Activated CD4-positive, alpha-beta memory T cell treated with anti-CD3 and anti-CD28 coated beads for 36 hours (primary cell): ENCODE measurements at regions not wholly inside any gene's neighbourhood (a gene's known extent, or its start where the extent isn't known, plus 50 kb on each side); places are given as distances from the start of the nearest gene placed in this dataset.
"Not testable (repeated sequence)": the region's sequence is repeated elsewhere in the genome, so short reads cannot be mapped to it uniquely, and the experiment has no call there.

Experiments
- CTCF ChIA-PET: fragments of 350-600 bp; sonication (Branson Sonifier 250); formaldehyde crosslinking; loops from one replicate; lab custom pipeline; 2021; ENCODE audit warnings: antibody characterized with exemption, inconsistent platforms; lab: Charles Lee
- POLR2A ChIA-PET: fragments of 350-600 bp; sonication (Branson Sonifier 250); formaldehyde crosslinking; loops from one replicate; lab custom pipeline; 2021; ENCODE audit warnings: antibody characterized with exemption; lab: Charles Lee
- DNase-seq: peaks from one replicate; pipeline ENCODE4 v3.0.0-alpha.2; 2020
- H3K27ac Mint-ChIP-seq: one replicate; pipeline ENCODE4 v1.8.0; 2021; ENCODE audit warnings: mixed read lengths
- H3K27me3 Mint-ChIP-seq: one replicate; pipeline ENCODE4 v1.8.0; 2021; ENCODE audit warnings: mixed read lengths
- H3K36me3 Mint-ChIP-seq: one replicate; pipeline ENCODE4 v1.8.0; 2021; ENCODE audit warnings: mixed read lengths
- H3K4me1 Mint-ChIP-seq: one replicate; pipeline ENCODE4 v1.8.0; 2021; ENCODE audit warnings: low read depth, mixed read lengths
- H3K4me3 Mint-ChIP-seq: one replicate; pipeline ENCODE4 v1.8.0; 2021; ENCODE audit warnings: mild to moderate bottlenecking, mixed read lengths
- H3K9me3 Mint-ChIP-seq: one replicate; pipeline ENCODE4 v1.8.0; 2021; ENCODE audit warnings: mixed read lengths
- intact Hi-C: fragments of 100-400 bp; cut with micrococcal nuclease; formaldehyde crosslinking; loops from one replicate; pipeline ENCODE4 v1.15.1; 2023

DNA sequence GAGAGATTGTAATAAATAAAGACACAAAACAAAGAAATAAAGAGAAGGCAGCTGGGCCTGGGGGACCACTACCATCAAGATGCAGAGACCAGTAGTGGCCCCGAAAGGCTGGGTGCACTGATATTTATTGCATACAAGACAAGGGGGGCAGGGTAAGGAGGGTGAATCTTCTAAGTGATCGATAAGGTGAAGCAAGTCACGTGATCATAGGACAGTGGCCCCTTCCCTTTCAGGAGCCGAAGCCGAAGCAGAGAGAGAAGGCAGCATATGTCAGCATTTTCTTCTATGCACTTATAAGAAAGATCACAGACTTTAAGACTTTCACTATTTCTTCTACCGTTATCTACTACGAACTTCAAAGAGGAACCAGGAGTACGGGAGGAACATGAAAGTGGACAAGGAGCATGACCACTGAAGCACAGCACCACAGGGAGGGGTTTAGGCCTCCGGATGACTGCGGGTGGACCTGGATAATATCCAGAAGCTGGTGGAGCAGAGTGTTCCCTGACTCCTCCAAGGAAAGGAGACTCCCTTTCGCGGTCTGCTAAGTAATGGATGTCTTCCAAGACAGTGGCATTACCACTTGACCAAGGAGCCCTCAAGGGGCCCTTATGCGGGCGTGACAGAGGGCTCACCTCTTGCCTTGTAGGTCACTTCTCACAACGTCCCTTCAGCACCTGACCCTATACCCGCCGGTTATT lies 126.4 kb downstream of the RBM46 start:
- DNase-seq, POLR2A ChIA-PET: not testable (repeated sequence)

DNA sequence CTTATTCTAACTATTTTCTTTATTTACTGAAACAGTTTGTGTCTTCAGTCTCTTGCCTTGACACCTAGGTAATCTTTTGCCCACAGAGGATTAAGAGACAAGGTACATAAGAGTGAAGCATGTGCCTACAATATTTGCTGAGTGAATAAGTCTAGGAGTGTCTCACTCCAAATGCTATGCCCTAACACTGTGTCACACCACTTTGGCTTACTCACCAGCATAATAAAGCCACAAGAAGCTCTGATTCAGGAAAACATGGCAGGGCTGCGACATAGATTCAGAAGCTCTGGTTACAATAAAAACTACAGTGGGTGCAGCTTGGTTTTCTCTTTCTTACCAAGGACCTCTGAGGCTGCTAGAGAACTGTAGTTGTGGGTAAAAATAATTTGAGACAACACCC lies 127.1 kb downstream of the RBM46 start:
- no peaks in the 10 kb centered on the region for H3K4me1 Mint-ChIP-seq
- no peak overlapping the region for H3K4me3 Mint-ChIP-seq
- DNase-seq, result no peak
- no peak overlapping the region for H3K27ac Mint-ChIP-seq
- CTCF ChIA-PET, result no interaction called here
- no peaks in the 10 kb centered on the region for H3K9me3 Mint-ChIP-seq
- no peaks in the 10 kb centered on the region for H3K27me3 Mint-ChIP-seq
- intact Hi-C loops, result no loop called here
- no peaks in the 10 kb centered on the region for H3K36me3 Mint-ChIP-seq
- POLR2A ChIA-PET, result no interaction called here

More for the DNA sequence above, 126.4 kb downstream of the RBM46 start:
- H3K27ac Mint-ChIP-seq, H3K9me3 Mint-ChIP-seq, H3K4me1 Mint-ChIP-seq, H3K4me3 Mint-ChIP-seq, intact Hi-C loops, H3K36me3 Mint-ChIP-seq, H3K27me3 Mint-ChIP-seq, CTCF ChIA-PET: not testable (repeated sequence)

DNA sequence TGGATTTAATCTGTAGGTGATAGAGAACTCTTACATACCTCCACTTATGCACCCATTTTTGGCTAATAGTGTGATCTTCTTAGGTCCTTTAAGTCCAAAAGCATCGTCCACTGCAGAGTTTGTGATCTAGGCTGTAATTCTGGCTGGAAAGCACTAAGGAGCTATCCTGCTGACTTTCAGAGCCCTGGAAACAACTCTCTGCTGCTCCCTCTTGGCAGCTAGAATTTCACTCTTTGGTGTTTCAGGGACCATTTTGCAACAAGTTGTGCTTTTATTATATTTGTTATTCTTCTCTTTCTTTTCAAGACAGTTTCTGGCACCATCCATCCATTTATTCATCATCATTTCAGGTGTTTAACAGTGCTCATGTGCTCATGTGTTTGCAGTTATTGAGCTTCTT lies 130.0 kb downstream of the RBM46 start:
- no peak overlapping the region for H3K27ac Mint-ChIP-seq
- H3K27me3 Mint-ChIP-seq, result no peaks in the 10 kb centered on the region
- intact Hi-C loops, result no loop called here
- ChIA-PET CTCF (no interaction called here), POLR2A (no interaction called here)
- DNase-seq, result no peak
- no peak overlapping the region for H3K4me3 Mint-ChIP-seq
- H3K9me3 Mint-ChIP-seq, result no peaks in the 10 kb centered on the region
- H3K4me1 Mint-ChIP-seq, result no peaks in the 10 kb centered on the region
- H3K36me3 Mint-ChIP-seq, result no peaks in the 10 kb centered on the region

DNA sequence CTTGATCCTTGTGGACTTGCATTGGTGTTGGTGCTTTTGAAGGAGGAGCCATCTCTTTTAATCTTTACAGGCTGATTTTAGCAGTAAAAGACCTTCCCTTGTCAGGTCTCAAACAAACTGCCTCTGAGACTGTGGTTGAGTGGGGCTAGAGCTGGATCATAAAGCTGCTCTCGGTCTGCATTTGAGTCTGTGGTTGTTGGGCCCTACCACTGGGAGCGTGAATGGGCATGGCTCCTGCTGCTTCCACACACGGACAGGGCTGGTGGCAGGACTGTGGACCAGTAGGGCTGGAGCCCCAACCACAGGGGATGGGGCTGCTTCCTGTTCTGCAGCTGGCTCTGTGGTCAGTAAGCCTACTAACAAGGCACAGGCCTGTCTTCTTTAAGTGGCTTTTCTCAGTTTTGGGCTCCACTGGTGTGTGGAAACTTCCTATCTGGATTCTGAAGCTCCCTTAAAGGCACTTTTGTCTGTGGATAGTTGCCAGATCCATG lies 130.6 kb downstream of the RBM46 start:
- no peaks in the 10 kb centered on the region for H3K4me1 Mint-ChIP-seq
- ChIA-PET CTCF (no interaction called here), POLR2A (no interaction called here)
- no peak overlapping the region for H3K4me3 Mint-ChIP-seq
- intact Hi-C loops, result no loop called here
- no peaks in the 10 kb centered on the region for H3K36me3 Mint-ChIP-seq
- no peaks in the 10 kb centered on the region for H3K27me3 Mint-ChIP-seq
- DNase-seq, result no peak
- H3K27ac Mint-ChIP-seq, result no peak overlapping the region
- no peaks in the 10 kb centered on the region for H3K9me3 Mint-ChIP-seq

DNA sequence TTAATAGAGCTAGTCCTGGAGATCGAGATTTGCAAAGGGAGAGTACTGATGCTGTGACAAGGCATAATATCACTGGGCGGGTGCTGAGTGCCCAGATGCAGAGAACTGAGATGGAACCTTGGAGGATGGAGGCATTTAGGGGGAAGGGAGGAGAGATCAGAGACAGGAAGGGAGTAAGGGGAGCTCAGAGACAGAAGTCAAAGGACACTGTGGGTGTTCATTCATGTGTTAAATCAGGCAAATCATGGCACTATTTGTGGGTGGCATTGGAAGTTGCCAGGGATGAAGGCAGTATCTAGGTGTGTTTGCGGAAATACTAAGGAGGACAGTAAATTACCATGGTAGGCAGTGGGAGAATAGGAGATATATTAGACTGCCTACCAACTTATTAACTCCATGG lies 135.0 kb downstream of the RBM46 start:
- H3K27me3 Mint-ChIP-seq, result no peaks in the 10 kb centered on the region
- no peaks in the 10 kb centered on the region for H3K4me1 Mint-ChIP-seq
- no peaks in the 10 kb centered on the region for H3K9me3 Mint-ChIP-seq
- H3K36me3 Mint-ChIP-seq, result no peaks in the 10 kb centered on the region
- no peak overlapping the region for H3K4me3 Mint-ChIP-seq
- ChIA-PET POLR2A (no interaction called here), CTCF (no interaction called here)
- intact Hi-C loops, result no loop called here
- no peak for DNase-seq
- no peak overlapping the region for H3K27ac Mint-ChIP-seq

DNA sequence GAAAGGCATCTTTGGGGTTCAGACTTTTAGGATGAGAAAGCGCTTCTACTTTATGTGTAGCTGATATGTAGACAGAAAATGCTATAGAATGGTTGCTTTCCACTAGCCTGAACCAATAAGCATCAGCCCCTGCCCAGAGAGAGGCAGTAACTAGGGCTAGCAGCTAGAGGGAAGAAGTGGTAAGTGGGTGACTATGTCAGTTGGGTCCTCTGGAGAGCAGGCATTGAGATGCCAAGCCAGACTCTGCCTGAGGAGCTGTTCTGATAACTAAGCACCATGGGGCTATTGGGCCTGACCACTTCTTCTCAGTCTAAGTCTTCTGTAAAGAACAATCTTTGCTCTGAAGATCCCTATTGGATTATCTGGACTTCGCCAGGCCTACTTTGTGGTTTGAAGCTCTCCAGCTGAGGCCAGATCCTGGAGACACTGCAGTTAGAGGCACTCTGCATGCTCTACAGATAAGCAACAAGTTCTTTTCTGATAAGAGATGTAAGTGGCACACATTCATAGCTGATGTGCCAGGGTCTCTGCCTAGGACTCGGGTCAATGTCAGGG lies 146.1 kb downstream of the RBM46 start:
- peaks cover 14% of the 10 kb centered on the region for H3K9me3 Mint-ChIP-seq
- H3K36me3 Mint-ChIP-seq, result no peaks in the 10 kb centered on the region
- POLR2A ChIA-PET, result no interaction called here
- no peaks in the 10 kb centered on the region for H3K27me3 Mint-ChIP-seq
- DNase-seq, result no peak
- H3K4me3 Mint-ChIP-seq, result no peak overlapping the region
- intact Hi-C loops, result no loop called here
- CTCF ChIA-PET, result no interaction called here
- no peaks in the 10 kb centered on the region for H3K4me1 Mint-ChIP-seq
- H3K27ac Mint-ChIP-seq, result no peak overlapping the region

DNA sequence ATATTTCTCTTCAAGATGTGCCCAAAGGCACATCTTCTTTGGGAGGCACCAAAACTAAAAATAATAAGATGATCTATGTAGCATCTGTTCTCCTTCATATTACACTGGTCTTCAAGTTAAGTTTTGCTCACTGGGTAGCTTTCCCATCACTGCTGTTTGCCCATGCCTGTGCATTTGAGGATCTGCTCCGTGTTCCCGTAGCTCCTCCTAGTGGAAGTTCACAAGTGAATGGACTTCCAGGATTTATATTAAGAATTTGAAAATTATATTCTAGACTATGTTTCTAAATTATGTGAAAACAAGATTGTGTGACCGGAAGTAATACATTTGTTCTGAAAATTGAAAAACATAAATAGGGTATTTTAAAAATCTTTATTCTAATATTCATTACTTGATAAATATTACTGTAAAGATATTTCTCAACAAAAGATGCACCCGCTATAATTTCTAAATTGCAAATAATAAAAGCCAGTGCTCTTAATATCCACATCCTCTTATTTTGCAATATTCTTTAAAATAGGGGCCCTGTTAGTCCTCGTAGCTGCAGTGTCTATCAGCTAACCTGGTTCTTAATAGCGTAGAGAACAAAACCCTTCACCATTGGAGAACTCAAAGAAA lies 147.7 kb downstream of the RBM46 start:
- Mint-ChIP-seq H3K36me3 (no peaks in the 10 kb centered on the region), H3K27ac (no peak overlapping the region), H3K27me3 (no peaks in the 10 kb centered on the region), H3K4me3 (no peak overlapping the region), H3K4me1 (no peaks in the 10 kb centered on the region), H3K9me3 (peaks cover 23% of the 10 kb centered on the region)
- DNase-seq, result no peak
- ChIA-PET CTCF (interaction anchor here (0.7 kb wide), 1 partner anchor 551 kb away, joined by 3 read pairs; no protein-coding TSS in a partner anchor), POLR2A (no interaction called here)
- intact Hi-C loops, result no loop called here

DNA sequence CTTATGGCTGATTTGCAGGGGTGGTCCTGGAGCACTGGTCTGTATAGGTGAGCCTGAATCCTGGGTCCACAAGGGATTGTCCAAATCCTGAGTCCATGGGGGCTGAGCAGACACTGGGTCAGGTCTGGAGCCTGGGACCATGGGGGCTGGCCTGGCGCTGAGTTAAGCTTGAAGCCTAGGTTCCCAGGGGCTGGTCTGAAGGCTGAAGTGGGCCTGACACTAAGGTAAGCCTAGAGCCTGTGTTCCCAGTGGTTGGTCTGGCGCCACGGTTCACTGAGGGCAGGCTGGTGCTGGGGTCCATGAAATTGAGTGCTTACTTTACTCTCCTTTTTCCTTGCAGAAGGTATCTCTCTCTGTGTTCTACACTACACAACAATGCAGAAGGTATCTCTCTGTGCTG lies 155.8 kb downstream of the RBM46 start:
- Mint-ChIP-seq H3K36me3 (no peaks in the 10 kb centered on the region), H3K4me1 (no peaks in the 10 kb centered on the region), H3K9me3 (peaks cover 18% of the 10 kb centered on the region), H3K27me3 (peaks cover 2% of the 10 kb centered on the region), H3K4me3 (no peak overlapping the region), H3K27ac (no peak overlapping the region)
- ChIA-PET CTCF (no interaction called here), POLR2A (no interaction called here)
- intact Hi-C loops, result no loop called here
- DNase-seq, result no peak

GRCh38 chr4:154939851-154940250 lies 158.8 kb downstream of the RBM46 start:
- Mint-ChIP-seq H3K4me1 (no peaks in the 10 kb centered on the region), H3K4me3 (no peak overlapping the region), H3K9me3 (peaks cover 6% of the 10 kb centered on the region), H3K27me3 (peaks cover 2% of the 10 kb centered on the region), H3K36me3 (no peaks in the 10 kb centered on the region), H3K27ac (no peak overlapping the region)
- intact Hi-C loops, result no loop called here
- CTCF ChIA-PET, result no interaction called here
- POLR2A ChIA-PET, result no interaction called here
- no peak for DNase-seq

DNA sequence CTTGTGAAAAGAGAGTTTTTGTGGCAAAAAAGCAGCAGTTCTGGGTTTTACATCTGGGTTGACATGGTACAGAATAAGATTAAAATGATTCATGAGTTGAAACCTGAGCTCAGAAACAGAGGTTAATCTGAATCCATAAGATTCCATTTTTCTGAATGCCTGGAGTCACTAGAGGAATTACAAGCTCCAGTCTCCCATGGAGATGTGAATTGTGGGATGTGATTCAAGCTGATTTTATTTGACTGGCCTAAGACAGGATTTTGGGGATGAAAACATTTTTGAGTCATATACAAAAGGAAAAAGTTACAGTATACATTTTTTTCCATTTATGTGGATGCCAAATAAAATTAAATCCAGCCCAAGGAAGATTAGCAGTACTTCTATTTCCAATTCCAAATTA lies 161.1 kb downstream of the RBM46 start:
- H3K4me3 Mint-ChIP-seq, result no peak overlapping the region

DNA sequence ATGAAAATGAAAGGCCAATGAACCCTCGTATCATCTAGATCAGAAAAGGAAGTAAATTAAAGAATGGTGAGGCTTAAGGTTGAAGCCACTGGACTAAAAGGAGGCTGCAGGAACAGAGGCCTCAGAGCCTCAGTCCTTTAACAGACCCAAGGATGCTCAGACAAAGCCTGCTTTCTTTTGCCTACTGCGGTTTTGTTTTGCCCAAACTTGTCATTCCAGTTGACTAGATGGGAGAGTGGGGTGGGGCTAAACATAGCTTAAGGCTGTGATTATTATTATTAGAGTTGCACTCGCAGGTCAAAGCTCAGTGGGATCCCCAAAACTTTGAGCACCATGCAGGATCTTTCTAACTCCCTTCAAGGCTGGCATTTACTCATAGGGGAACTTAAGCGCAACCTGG lies 163.9 kb downstream of the RBM46 start:
- H3K27me3 Mint-ChIP-seq, result no peaks in the 10 kb centered on the region
- ChIA-PET CTCF (no interaction called here), POLR2A (no interaction called here)
- no peaks in the 10 kb centered on the region for H3K36me3 Mint-ChIP-seq
- H3K4me3 Mint-ChIP-seq, result no peak overlapping the region
- H3K9me3 Mint-ChIP-seq, result peaks cover 1% of the 10 kb centered on the region
- no peak for DNase-seq
- H3K27ac Mint-ChIP-seq, result no peak overlapping the region
- intact Hi-C loops, result no loop called here
- no peaks in the 10 kb centered on the region for H3K4me1 Mint-ChIP-seq

More for the DNA sequence above, 161.1 kb downstream of the RBM46 start:
- intact Hi-C loops, result no loop called here
- H3K4me1 Mint-ChIP-seq, result no peaks in the 10 kb centered on the region
- ChIA-PET CTCF (no interaction called here), POLR2A (no interaction called here)
- DNase-seq, result no peak
- no peaks in the 10 kb centered on the region for H3K36me3 Mint-ChIP-seq
- H3K9me3 Mint-ChIP-seq, result peaks cover 3% of the 10 kb centered on the region
- peaks cover 2% of the 10 kb centered on the region for H3K27me3 Mint-ChIP-seq
- H3K27ac Mint-ChIP-seq, result no peak overlapping the region

DNA sequence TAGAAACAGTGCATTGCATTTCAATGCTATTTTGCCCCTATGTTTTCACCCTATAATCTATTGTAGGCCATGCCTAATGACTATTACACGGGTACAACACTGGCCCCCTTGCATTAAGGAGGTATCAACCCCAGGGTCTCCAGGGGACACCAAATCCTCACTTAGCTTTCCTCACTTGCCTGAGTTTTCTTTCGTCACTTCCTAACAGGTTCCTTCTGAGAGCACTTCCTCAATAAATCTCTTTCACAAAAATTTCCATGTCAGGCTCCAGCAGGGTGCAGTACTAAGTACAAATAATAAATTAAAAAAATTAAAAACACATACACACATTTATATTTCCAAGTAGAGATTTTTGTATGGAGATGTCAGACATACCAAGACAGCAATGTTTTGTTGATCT lies 165.0 kb downstream of the RBM46 start:
- ChIA-PET CTCF (no interaction called here), POLR2A (no interaction called here)
- Mint-ChIP-seq H3K9me3 (peaks cover 2% of the 10 kb centered on the region), H3K27me3 (no peaks in the 10 kb centered on the region), H3K4me3 (no peak overlapping the region), H3K27ac (no peak overlapping the region), H3K36me3 (no peaks in the 10 kb centered on the region), H3K4me1 (no peaks in the 10 kb centered on the region)
- intact Hi-C loops, result no loop called here
- no peak for DNase-seq

DNA sequence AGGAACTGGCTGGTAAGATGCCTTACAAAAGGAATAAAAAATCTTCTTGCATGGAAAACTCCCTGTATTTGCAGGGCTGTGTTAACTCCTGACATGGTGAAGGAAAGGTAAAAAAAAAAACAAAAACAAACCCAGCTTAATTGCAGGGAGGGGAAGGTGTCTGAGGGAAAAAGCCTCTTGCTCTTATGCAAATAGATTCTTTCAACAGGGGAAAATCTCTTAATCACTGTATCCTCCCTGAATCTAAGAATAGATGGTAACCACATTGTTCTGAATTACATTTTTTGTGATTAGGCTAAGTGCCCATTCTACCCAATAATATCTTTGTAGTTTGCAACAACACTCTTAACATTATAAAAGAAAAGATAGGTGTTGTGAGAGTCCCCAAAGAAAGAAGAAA lies 172.6 kb downstream of the RBM46 start:
- intact Hi-C loops, result no loop called here
- ChIA-PET CTCF (no interaction called here), POLR2A (no interaction called here)
- Mint-ChIP-seq H3K4me1 (no peaks in the 10 kb centered on the region), H3K4me3 (no peak overlapping the region), H3K27ac (no peak overlapping the region), H3K36me3 (no peaks in the 10 kb centered on the region), H3K27me3 (no peaks in the 10 kb centered on the region), H3K9me3 (peaks cover 11% of the 10 kb centered on the region)
- no peak for DNase-seq
